NCI-H524 treated with DMSO at 0.1 percent for 48 hours (cell line): ENCODE measurements at regions not wholly inside any gene's neighbourhood (a gene's known extent, or its start where the extent isn't known, plus 50 kb on each side); places are given as distances from the start of the nearest gene placed in this dataset.

Experiments used
- DNase-seq: peaks from one replicate; lab custom pipeline; 2025; lab: John Stamatoyannopoulos, UW

GRCh38 chr9:107431461-107431860, 58.1 kb downstream of the KLF4 start:
- no peak for DNase-seq

- DNase-seq = no peak
Observed at GRCh38 chr9:107430071-107430470, 59.5 kb downstream of the KLF4 start.

- DNase-seq = no peak
Observed at GRCh38 chr9:107426126-107426525, 63.4 kb downstream of the KLF4 start.

GRCh38 chr9:107425101-107426025, 64.2 kb downstream of the KLF4 start:
- no peak for DNase-seq

GRCh38 chr9:107423540-107423939, 66.0 kb downstream of the KLF4 start:
- DNase-seq = no peak

GRCh38 chr9:107422189-107423185, 67.1 kb downstream of the KLF4 start:
- no peak for DNase-seq

- no peak for DNase-seq
Observed at GRCh38 chr9:107410420-107410819, 79.1 kb downstream of the KLF4 start.

- no peak for DNase-seq
Observed at GRCh38 chr9:107409581-107410389, 79.8 kb downstream of the KLF4 start.

GRCh38 chr9:107407675-107408074, 81.9 kb downstream of the KLF4 start:
- no peak for DNase-seq

- DNase-seq = no peak
Observed at GRCh38 chr9:107405511-107405910, 84.1 kb downstream of the KLF4 start.

GRCh38 chr9:107404736-107405135, 84.8 kb downstream of the KLF4 start:
- no peak for DNase-seq

- peak; percentile 85 for DNase-seq
Observed at GRCh38 chr9:107404161-107404560, 85.4 kb downstream of the KLF4 start.

GRCh38 chr9:107397076-107398044, 92.2 kb downstream of the KLF4 start:
- no peak for DNase-seq

GRCh38 chr9:107394264-107394663, 95.3 kb downstream of the KLF4 start:
- DNase-seq = no peak

- no peak for DNase-seq
Observed at GRCh38 chr9:107390778-107391177, 98.8 kb downstream of the KLF4 start.

- DNase-seq = no peak
Observed at GRCh38 chr9:107390279-107390678, 99.3 kb downstream of the KLF4 start.

- DNase-seq = no peak
Observed at GRCh38 chr9:107389617-107390071, 99.9 kb downstream of the KLF4 start.

- DNase-seq = no peak
Observed at GRCh38 chr9:107388890-107389289, 100.7 kb downstream of the KLF4 start.

- DNase-seq = no peak
Observed at GRCh38 chr9:107387409-107387808, 102.2 kb downstream of the KLF4 start.

GRCh38 chr9:107386396-107386795, 103.2 kb downstream of the KLF4 start:
- DNase-seq = no peak
